ENCODE measurements at regions not wholly inside any gene's neighbourhood (a gene's known extent, or its start where the extent isn't known, plus 50 kb on each side); places are given as distances from the start of the nearest gene placed in this dataset.

- TF ChIP-seq PATZ1 (CRISPR knock-in tag; IDR thresholded peaks at IDR 0.05; ENCODE audit: borderline replicate concordance) (no peak), ISL1 (CRISPR knock-in tag; IDR thresholded peaks at IDR 0.05) (no peak), TCF4 (CRISPR knock-in tag; IDR thresholded peaks at IDR 0.05; ENCODE audit: borderline replicate concordance) (no peak), OSR1 (CRISPR knock-in tag; IDR thresholded peaks at IDR 0.05) (no peak), TOX (CRISPR knock-in tag; IDR thresholded peaks at IDR 0.05; ENCODE audit: borderline replicate concordance) (no peak), ZNF565 (CRISPR knock-in tag; conservative IDR thresholded peaks at IDR 0.05; ENCODE audit: low read depth) (no peak), CSRNP3 (CRISPR knock-in tag; IDR thresholded peaks at IDR 0.05) (no peak), ZNF70 (CRISPR knock-in tag; IDR thresholded peaks at IDR 0.05) (no peak), SNAI2 (CRISPR knock-in tag; IDR thresholded peaks at IDR 0.05) (no peak), GLIS3 (CRISPR knock-in tag; IDR thresholded peaks at IDR 0.05) (no peak), CREB5 (CRISPR knock-in tag; IDR thresholded peaks at IDR 0.05; ENCODE audit: low read depth) (no peak), RARB (CRISPR knock-in tag; IDR thresholded peaks at IDR 0.05) (no peak)
Measured at GRCh38 chrX:14295426-14295825, 233.9 kb upstream of the GLRA2 start.
